HG03066 (cell line): ENCODE measurements at regions not wholly inside any gene's neighbourhood (a gene's known extent, or its start where the extent isn't known, plus 50 kb on each side); places are given as distances from the start of the nearest gene placed in this dataset.
"Not testable (repeated sequence)": the region's sequence is repeated elsewhere in the genome, so short reads cannot be mapped to it uniquely, and the experiment has no call there.

ENCODE experiments used
- ATAC-seq: cut with Tn5 transposase; IDR thresholded peaks from one replicate; pipeline ENCODE4 v1.9.1; 2021; ENCODE audit warnings: low read depth; ENCODE audit not compliant: unreplicated experiment

- no peak for ATAC-seq
Observed at GRCh38 chr13:85148009-85148408, 651.2 kb downstream of the SLITRK6 start.

- ATAC-seq, result no peak
Observed at GRCh38 chr13:85142351-85142927, 656.8 kb downstream of the SLITRK6 start.

GRCh38 chr13:85141401-85141800, 657.8 kb downstream of the SLITRK6 start:
- ATAC-seq, result no peak

GRCh38 chr13:85140192-85140591, 659.0 kb downstream of the SLITRK6 start:
- no peak for ATAC-seq

- no peak for ATAC-seq
Observed at GRCh38 chr13:85137516-85137915, 661.7 kb downstream of the SLITRK6 start.

GRCh38 chr13:85132986-85133385, 666.2 kb downstream of the SLITRK6 start:
- ATAC-seq, result no peak

GRCh38 chr13:85123501-85123900, 675.7 kb downstream of the SLITRK6 start:
- not testable (repeated sequence) for ATAC-seq

GRCh38 chr13:85108356-85108755, 690.9 kb downstream of the SLITRK6 start:
- no peak for ATAC-seq

GRCh38 chr13:85099245-85099644, 700.0 kb downstream of the SLITRK6 start:
- no peak for ATAC-seq

- no peak for ATAC-seq
Observed at GRCh38 chr13:85095418-85096272, 703.6 kb downstream of the SLITRK6 start.

GRCh38 chr13:85093808-85094207, 705.4 kb downstream of the SLITRK6 start:
- ATAC-seq, result no peak

GRCh38 chr13:85091631-85092234, 707.5 kb downstream of the SLITRK6 start:
- ATAC-seq, result no peak

GRCh38 chr13:85089186-85089585, 710.0 kb downstream of the SLITRK6 start:
- no peak for ATAC-seq

- ATAC-seq, result no peak
Observed at GRCh38 chr13:85080691-85081090, 718.5 kb downstream of the SLITRK6 start.

GRCh38 chr13:85076343-85076742, 722.9 kb downstream of the SLITRK6 start:
- ATAC-seq, result no peak

- ATAC-seq, result no peak
Observed at GRCh38 chr13:85074543-85075313, 724.5 kb downstream of the SLITRK6 start.

GRCh38 chr13:85068231-85068630, 731.0 kb downstream of the SLITRK6 start:
- ATAC-seq, result no peak

GRCh38 chr13:85040215-85040614, 759.0 kb downstream of the SLITRK6 start:
- no peak for ATAC-seq

- ATAC-seq, result no peak
Observed at GRCh38 chr13:85031771-85032170, 767.4 kb downstream of the SLITRK6 start.

- no peak for ATAC-seq
Observed at GRCh38 chr13:85028035-85028434, 771.2 kb downstream of the SLITRK6 start.

GRCh38 chr13:85019121-85019520, 780.1 kb downstream of the SLITRK6 start:
- no peak for ATAC-seq
